ENCODE measurements at regions not wholly inside any gene's neighbourhood (a gene's known extent, or its start where the extent isn't known, plus 50 kb on each side); places are given as distances from the start of the nearest gene placed in this dataset.

DNA sequence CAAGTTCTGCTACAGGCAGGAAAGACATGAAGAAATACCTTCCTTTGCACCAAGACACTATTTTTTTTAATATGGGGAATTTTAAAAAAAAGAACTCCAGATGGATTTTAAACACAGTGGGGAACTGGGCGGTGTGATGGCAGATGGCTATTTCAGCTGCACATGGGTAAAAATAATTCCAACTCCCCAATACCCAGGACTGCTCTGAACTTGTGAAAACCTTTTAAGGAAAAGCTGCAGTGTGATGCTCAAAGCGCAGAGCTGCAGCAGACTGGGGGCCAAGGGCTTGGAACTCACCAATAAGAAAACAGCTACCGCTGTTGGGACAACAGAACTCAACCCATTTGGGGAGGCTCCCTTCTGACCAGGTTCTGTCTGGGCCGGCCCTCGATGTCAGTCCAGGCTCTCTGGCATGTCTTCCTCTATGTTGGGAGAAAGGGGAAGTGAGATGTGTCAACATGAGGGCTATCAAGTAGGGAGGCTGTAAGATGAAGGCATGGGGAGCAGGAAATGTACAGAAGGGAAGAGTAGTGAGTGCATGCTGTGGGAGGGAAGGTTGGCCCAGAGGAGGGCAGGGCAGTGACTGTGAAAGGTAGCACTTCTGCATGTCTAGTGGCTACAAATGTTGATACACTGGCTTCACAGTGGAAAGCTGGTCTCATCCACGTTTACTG lies 64.0 kb upstream of the SLC14A2 start:
- TF ChIP-seq USF2 (IDR thresholded peaks at IDR 0.05; ENCODE audit: borderline replicate concordance, low read depth, low read length) (no peak), RCOR1 (IDR thresholded peaks at IDR 0.05; ENCODE audit: low read length) (no peak), TAF1 (IDR thresholded peaks at IDR 0.05; ENCODE audit: borderline replicate concordance, low read depth, low read length) (no peak), POLR2AphosphoS5 (IDR thresholded peaks at IDR 0.05; ENCODE audit: low read depth, low read length) (no peak), EP300 (IDR thresholded peaks at IDR 0.05; ENCODE audit: borderline replicate concordance in 1 of 2, low read depth in 1 of 2, low read length in 1 of 2) (no peak), RAD21 (IDR thresholded peaks at IDR 0.05; ENCODE audit: low read length) (no peak), CTCF (IDR thresholded peaks at IDR 0.05) (no peak), USF1 (IDR thresholded peaks at IDR 0.05; ENCODE audit: borderline replicate concordance, low read depth) (no peak), FOXM1 (IDR thresholded peaks at IDR 0.05; ENCODE audit: low read depth) (no peak), GATA2 (CRISPR knock-in tag; IDR thresholded peaks at IDR 0.05) (no peak), TCF12 (IDR thresholded peaks at IDR 0.05) (no peak), MEF2A (IDR thresholded peaks at IDR 0.05; ENCODE audit: borderline replicate concordance, low read depth) (no peak), YY1 (IDR thresholded peaks at IDR 0.05; ENCODE audit: low read depth) (no peak)
- TF ChIP-seq, protein P1, sequence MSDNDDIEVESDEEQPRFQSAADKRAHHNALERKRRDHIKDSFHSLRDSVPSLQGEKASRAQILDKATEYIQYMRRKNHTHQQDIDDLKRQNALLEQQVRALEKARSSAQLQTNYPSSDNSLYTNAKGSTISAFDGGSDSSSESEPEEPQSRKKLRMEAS (IDR thresholded peaks at IDR 0.05; ENCODE audit: low read depth), result no peak

Measured in SK-N-SH (cell line).